Keratinocyte (primary cell): ENCODE measurements at regions not wholly inside any gene's neighbourhood (a gene's known extent, or its start where the extent isn't known, plus 50 kb on each side); places are given as distances from the start of the nearest gene placed in this dataset.

Source experiments
- DNase-seq: peaks from one replicate; pipeline ENCODE4 v3.0.0-alpha.2; 2011; ENCODE audit warnings: low read depth, missing footprints, low spot score
- FAIRE-seq: peaks from 2 replicates; lab custom pipeline; 2011; peaks lifted over from hg19 to GRCh38; lab: Jason Lieb, UNC
- H2AFZ ChIP-seq: 2 replicates; pipeline ENCODE4 v1.6.0; 2012; ENCODE audit warnings: low read length, control low read depth, inconsistent platforms; ENCODE audit not compliant: control insufficient read depth
- H3K27ac ChIP-seq: 2 replicates; pipeline ENCODE4 v1.5.1; 2011; ENCODE audit warnings: low read length; ENCODE audit not compliant: control insufficient read depth, insufficient read depth
- H3K27me3 ChIP-seq: 3 replicates; pipeline ENCODE4 v1.6.0; 2011; ENCODE audit warnings: low read length; ENCODE audit not compliant: control insufficient read depth, insufficient read depth; ENCODE audit errors: extremely low read depth
- H3K36me3 ChIP-seq, 2 experiments: 2 replicates in 1 of 2; 3 replicates in 1 of 2; pipeline ENCODE4 v1.5.1; 2011; ENCODE audit warnings: low read length in 2 of 2, mild to moderate bottlenecking in 1 of 2; ENCODE audit not compliant: control insufficient read depth in 2 of 2, insufficient read depth in 2 of 2; ENCODE audit errors: extremely low read depth in 1 of 2
- H3K4me1 ChIP-seq: 3 replicates; pipeline ENCODE4 v1.5.1; 2011; ENCODE audit warnings: low read length; ENCODE audit not compliant: control insufficient read depth, insufficient read depth; ENCODE audit errors: extremely low read depth
- H3K4me2 ChIP-seq: 3 replicates; pipeline ENCODE4 v1.6.0; 2011; ENCODE audit warnings: low read depth, low read length; ENCODE audit not compliant: control insufficient read depth, insufficient read depth; ENCODE audit errors: extremely low read depth
- H3K4me3 ChIP-seq, 3 experiments: fragments of 200-600 bp in 1 of 3; sonication (generic) in 1 of 3; 2 replicates in 2 of 3; 3 replicates in 1 of 3; pipeline ENCODE4 v1.5.1; 2011 to 2016; ENCODE audit warnings: low read length in 3 of 3, mild to moderate bottlenecking in 3 of 3, control low read depth in 2 of 3, inconsistent platforms in 1 of 3, low read depth in 1 of 3, mixed read lengths in 1 of 3, mixed run types in 1 of 3, moderate library complexity in 1 of 3; ENCODE audit not compliant: control insufficient read depth in 2 of 3, insufficient read depth in 2 of 3; ENCODE audit errors: extremely low read depth in 1 of 3
- H3K79me2 ChIP-seq: 2 replicates; pipeline ENCODE4 v1.6.0; 2012; ENCODE audit warnings: low read length; ENCODE audit not compliant: control insufficient read depth, insufficient read depth
- H3K9ac ChIP-seq: 3 replicates; pipeline ENCODE4 v1.6.0; 2011; ENCODE audit warnings: low read length; ENCODE audit not compliant: control insufficient read depth, insufficient read depth; ENCODE audit errors: extremely low read depth
- H3K9me1 ChIP-seq: 3 replicates; pipeline ENCODE4 v1.6.0; 2011; ENCODE audit warnings: low read length; ENCODE audit not compliant: control insufficient read depth, insufficient read depth; ENCODE audit errors: extremely low read depth
- H3K9me3 ChIP-seq: 2 replicates; pipeline ENCODE4 v1.5.1; 2012; ENCODE audit warnings: low read depth, low read length; ENCODE audit not compliant: control insufficient read depth
- H4K20me1 ChIP-seq: 3 replicates; pipeline ENCODE4 v1.6.0; 2011; ENCODE audit warnings: low read length; ENCODE audit not compliant: control insufficient read depth, insufficient read depth; ENCODE audit errors: extremely low read depth
- EZH2 ChIP-seq: IDR thresholded peaks from one replicate; pipeline ENCODE4 v1.6.1; 2012; ENCODE audit warnings: inconsistent platforms, mild to moderate bottlenecking, low read length, moderate library complexity
- dilution Hi-C: fragments of 300-500 bp; cut with MboI; formaldehyde crosslinking; loops from one replicate; pipeline ENCODE4 v1.7.0; 2020; ENCODE audit warnings: low sequenced_read_pairs; ENCODE audit not compliant: extremely low pct_ligation_motif_present
- TF ChIP-seq, protein P1 (sequence below), 3 experiments: IDR thresholded peaks in 1 of 3; conservative IDR thresholded peaks in 1 of 3; optimal IDR thresholded peaks in 1 of 3; 2 replicates in 2 of 3; 3 replicates in 1 of 3; pipeline versions ENCODE3 to v1.5.1; 2011; ENCODE audit warnings: low read length in 3 of 3, mild to moderate bottlenecking in 3 of 3, moderate library complexity in 2 of 3, control low read depth in 1 of 3, inconsistent platforms in 1 of 3; ENCODE audit not compliant: insufficient read depth in 2 of 3; ENCODE audit errors: extremely low read depth in 1 of 3

DNA sequence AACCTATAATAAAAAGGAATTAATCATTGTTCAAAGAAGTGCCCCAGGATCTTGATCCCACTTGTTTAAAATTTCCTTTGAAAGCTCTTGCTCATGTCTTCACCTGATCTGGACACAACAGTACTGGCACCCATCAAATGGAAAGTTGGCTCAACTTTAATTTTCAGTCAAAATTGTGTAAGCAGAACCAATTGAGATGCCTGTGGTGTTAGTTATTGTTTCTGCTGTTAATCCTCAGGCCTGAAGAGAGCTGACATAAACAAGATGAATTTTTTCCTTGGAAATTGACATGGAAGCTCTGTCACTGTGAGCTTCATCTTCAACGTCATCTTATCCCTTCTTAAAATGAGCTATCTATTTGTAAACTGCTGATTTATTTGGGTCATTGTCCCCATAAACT is 88.3 kb upstream of the TNFSF4 start:
- Histone ChIP-seq H3K4me1 (no peaks in the 10 kb centered on the region), H2AFZ (no peak overlapping the region), H3K4me2 (no peak overlapping the region), H4K20me1 (no peaks in the 10 kb centered on the region), H3K79me2 (no peaks in the 10 kb centered on the region), H3K9me3 (no peaks in the 10 kb centered on the region), H3K36me3 (no peaks in the 10 kb centered on the region), H3K27ac (no peak overlapping the region), H3K4me3 (no peak overlapping the region), H3K27me3 (no peaks in the 10 kb centered on the region), H3K9ac (no peak overlapping the region), H3K9me1 (no peaks in the 10 kb centered on the region)
- DNase-seq: no peak
- FAIRE-seq: peak; percentile 49
- dilution Hi-C loops: no loop called here
- no peak for TF ChIP-seq EZH2
- TF ChIP-seq, protein P1, sequence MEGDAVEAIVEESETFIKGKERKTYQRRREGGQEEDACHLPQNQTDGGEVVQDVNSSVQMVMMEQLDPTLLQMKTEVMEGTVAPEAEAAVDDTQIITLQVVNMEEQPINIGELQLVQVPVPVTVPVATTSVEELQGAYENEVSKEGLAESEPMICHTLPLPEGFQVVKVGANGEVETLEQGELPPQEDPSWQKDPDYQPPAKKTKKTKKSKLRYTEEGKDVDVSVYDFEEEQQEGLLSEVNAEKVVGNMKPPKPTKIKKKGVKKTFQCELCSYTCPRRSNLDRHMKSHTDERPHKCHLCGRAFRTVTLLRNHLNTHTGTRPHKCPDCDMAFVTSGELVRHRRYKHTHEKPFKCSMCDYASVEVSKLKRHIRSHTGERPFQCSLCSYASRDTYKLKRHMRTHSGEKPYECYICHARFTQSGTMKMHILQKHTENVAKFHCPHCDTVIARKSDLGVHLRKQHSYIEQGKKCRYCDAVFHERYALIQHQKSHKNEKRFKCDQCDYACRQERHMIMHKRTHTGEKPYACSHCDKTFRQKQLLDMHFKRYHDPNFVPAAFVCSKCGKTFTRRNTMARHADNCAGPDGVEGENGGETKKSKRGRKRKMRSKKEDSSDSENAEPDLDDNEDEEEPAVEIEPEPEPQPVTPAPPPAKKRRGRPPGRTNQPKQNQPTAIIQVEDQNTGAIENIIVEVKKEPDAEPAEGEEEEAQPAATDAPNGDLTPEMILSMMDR (optimal IDR thresholded peaks at IDR 0.05 in 1 of 3, IDR thresholded peaks at IDR 0.05 in 1 of 3, conservative IDR thresholded peaks at IDR 0.05 in 1 of 3; ENCODE audit: extremely low read depth in 1 of 3, insufficient read depth in 2 of 3, low read length in 3 of 3): no peak

DNA sequence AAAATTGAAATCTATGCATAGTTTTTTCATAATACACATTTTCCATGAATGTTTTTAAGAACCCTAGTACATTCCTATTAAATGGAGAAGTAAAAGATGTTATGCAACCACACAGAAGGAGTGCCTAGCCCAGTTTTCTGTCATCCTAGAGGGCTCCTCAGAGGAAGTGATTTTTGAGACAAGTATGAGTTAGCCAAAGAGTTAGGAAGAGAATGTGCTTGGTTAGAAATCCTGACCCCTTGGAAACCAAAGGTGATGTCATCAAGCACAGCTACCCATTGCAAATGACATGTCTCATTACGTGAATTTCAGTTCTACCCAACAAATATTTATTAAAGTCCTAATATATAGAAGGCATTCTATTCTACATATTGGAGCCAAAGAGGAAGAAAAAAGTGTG is 88.9 kb upstream of the TNFSF4 start:
- dilution Hi-C loops: no loop called here
- H3K9me3 ChIP-seq: no peaks in the 10 kb centered on the region
- no peaks in the 10 kb centered on the region for H3K36me3 ChIP-seq
- H3K27ac ChIP-seq: no peak overlapping the region
- H2AFZ ChIP-seq: no peak overlapping the region
- TF ChIP-seq EZH2: no peak
- TF ChIP-seq, protein P1 (optimal IDR thresholded peaks at IDR 0.05 in 1 of 3, IDR thresholded peaks at IDR 0.05 in 1 of 3, conservative IDR thresholded peaks at IDR 0.05 in 1 of 3; ENCODE audit: extremely low read depth in 1 of 3, insufficient read depth in 2 of 3, low read length in 3 of 3): no peak
- no peak overlapping the region for H3K9ac ChIP-seq
- no peaks in the 10 kb centered on the region for H3K79me2 ChIP-seq
- no peaks in the 10 kb centered on the region for H3K4me1 ChIP-seq
- DNase-seq (no peak), FAIRE-seq (no peak)
- no peak overlapping the region for H3K4me3 ChIP-seq
- no peaks in the 10 kb centered on the region for H4K20me1 ChIP-seq
- H3K27me3 ChIP-seq: no peaks in the 10 kb centered on the region
- H3K9me1 ChIP-seq: no peaks in the 10 kb centered on the region
- H3K4me2 ChIP-seq: no peak overlapping the region
